Mammary epithelial cell (primary cell): ENCODE measurements at regions not wholly inside any gene's neighbourhood (a gene's known extent, or its start where the extent isn't known, plus 50 kb on each side); places are given as distances from the start of the nearest gene placed in this dataset.

Experiments
- CTCF ChIP-seq, 2 donors: IDR thresholded peaks in 1 of 2; conservative IDR thresholded peaks in 1 of 2; 2 replicates each; pipeline ENCODE4 v1.5.1; 2011 to 2012; ENCODE audit warnings: inconsistent platforms in 2 of 2, low read length in 2 of 2, mild to moderate bottlenecking in 2 of 2, control low read depth in 1 of 2, low read depth in 1 of 2; ENCODE audit not compliant: insufficient read depth in 1 of 2; ENCODE audit errors: extremely low read depth in 1 of 2
- EZH2 ChIP-seq: IDR thresholded peaks from 2 replicates; pipeline ENCODE4 v1.6.1; 2012; ENCODE audit warnings: low read length, inconsistent platforms, borderline replicate concordance

GRCh38 chr5:74301576-74301975 is 339.0 kb downstream of the ENC1 start:
- TF ChIP-seq CTCF (conservative IDR thresholded peaks at IDR 0.05 in 1 of 2, IDR thresholded peaks at IDR 0.05 in 1 of 2; ENCODE audit: extremely low read depth in 1 of 2, insufficient read depth in 1 of 2, low read depth in 1 of 2, low read length in 2 of 2) (no peak), EZH2 (no peak)
